DOHH2 (cell line): ENCODE measurements at regions not wholly inside any gene's neighbourhood (a gene's known extent, or its start where the extent isn't known, plus 50 kb on each side); places are given as distances from the start of the nearest gene placed in this dataset.

Source experiments
- EZH2phosphoT487 ChIP-seq: fragments of 200-600 bp; sonication (generic); IDR thresholded peaks from 2 replicates; pipeline ENCODE4 v1.6.1; 2017; ENCODE audit warnings: borderline replicate concordance, mild to moderate bottlenecking, antibody characterized with exemption, low read length, moderate library complexity, mixed read lengths
- TF ChIP-seq, protein P1 (sequence below): fragments of 200-600 bp; sonication (generic); IDR thresholded peaks from one replicate; pipeline ENCODE4 v1.5.1; 2014; ENCODE audit warnings: antibody characterized with exemption, mild to moderate bottlenecking, low read depth, low read length; ENCODE audit not compliant: poor library complexity, severe bottlenecking

DNA sequence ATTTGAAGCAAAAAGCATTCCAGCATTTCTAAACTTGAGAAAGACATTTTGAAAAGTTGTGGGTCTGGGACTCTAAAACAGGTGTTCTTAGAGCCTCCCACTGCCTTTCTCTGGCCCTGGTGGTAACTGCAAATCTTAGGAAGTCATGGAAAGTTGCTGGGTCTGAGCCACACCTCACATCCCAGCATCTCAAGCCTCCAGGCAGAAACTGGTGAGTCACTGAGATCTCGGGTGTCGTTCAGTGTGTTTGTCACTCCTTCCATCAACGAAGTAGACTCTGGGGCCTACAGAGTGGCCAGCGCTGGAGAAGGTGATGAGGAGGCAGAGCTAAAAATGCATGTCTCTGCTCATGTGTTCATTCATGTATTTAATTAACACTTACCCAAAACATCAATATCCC is 59.6 kb upstream of the C5orf58 start:
- TF ChIP-seq, protein P1, sequence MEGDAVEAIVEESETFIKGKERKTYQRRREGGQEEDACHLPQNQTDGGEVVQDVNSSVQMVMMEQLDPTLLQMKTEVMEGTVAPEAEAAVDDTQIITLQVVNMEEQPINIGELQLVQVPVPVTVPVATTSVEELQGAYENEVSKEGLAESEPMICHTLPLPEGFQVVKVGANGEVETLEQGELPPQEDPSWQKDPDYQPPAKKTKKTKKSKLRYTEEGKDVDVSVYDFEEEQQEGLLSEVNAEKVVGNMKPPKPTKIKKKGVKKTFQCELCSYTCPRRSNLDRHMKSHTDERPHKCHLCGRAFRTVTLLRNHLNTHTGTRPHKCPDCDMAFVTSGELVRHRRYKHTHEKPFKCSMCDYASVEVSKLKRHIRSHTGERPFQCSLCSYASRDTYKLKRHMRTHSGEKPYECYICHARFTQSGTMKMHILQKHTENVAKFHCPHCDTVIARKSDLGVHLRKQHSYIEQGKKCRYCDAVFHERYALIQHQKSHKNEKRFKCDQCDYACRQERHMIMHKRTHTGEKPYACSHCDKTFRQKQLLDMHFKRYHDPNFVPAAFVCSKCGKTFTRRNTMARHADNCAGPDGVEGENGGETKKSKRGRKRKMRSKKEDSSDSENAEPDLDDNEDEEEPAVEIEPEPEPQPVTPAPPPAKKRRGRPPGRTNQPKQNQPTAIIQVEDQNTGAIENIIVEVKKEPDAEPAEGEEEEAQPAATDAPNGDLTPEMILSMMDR: no peak
- no peak for TF ChIP-seq EZH2phosphoT487
